ENCODE measurements at regions not wholly inside any gene's neighbourhood (a gene's known extent, or its start where the extent isn't known, plus 50 kb on each side); places are given as distances from the start of the nearest gene placed in this dataset.
A peak's percentile ranks its signal among the peaks of the same experiment; 100 is the strongest.
"Not testable (repeated sequence)": the region's sequence is repeated elsewhere in the genome, so short reads cannot be mapped to it uniquely, and the experiment has no call there.

- DNase-seq = no peak
Measured at GRCh38 chr14:106530423-106531107, 1004.2 kb downstream of the TMEM121 start.

GRCh38 chr14:106537597-106537996, 1011.2 kb downstream of the TMEM121 start:
- not testable (repeated sequence) for DNase-seq

GRCh38 chr14:106538201-106538600, 1011.8 kb downstream of the TMEM121 start:
- DNase-seq = no peak

GRCh38 chr14:106547735-106548434, 1021.5 kb downstream of the TMEM121 start:
- DNase-seq = peak; percentile 36

- DNase-seq = no peak
Measured at GRCh38 chr14:106549064-106549463, 1022.7 kb downstream of the TMEM121 start.

- DNase-seq = no peak
Measured at GRCh38 chr14:106551265-106551664, 1024.9 kb downstream of the TMEM121 start.

GRCh38 chr14:106556211-106556610, 1029.8 kb downstream of the TMEM121 start:
- not testable (repeated sequence) for DNase-seq

- peak; percentile 54 for DNase-seq
Measured at GRCh38 chr14:106556665-106557289, 1030.4 kb downstream of the TMEM121 start.

GRCh38 chr14:106562451-106562850, 1036.1 kb downstream of the TMEM121 start:
- no peak for DNase-seq

- DNase-seq = peak; percentile 51
Measured at GRCh38 chr14:106564058-106564643, 1037.8 kb downstream of the TMEM121 start.

- DNase-seq = no peak
Measured at GRCh38 chr14:106578481-106578880, 1052.1 kb downstream of the TMEM121 start.

- no peak for DNase-seq
Measured at GRCh38 chr14:106579084-106579483, 1052.7 kb downstream of the TMEM121 start.

GRCh38 chr14:106585692-106586091, 1059.3 kb downstream of the TMEM121 start:
- no peak for DNase-seq

GRCh38 chr14:106586098-106586704, 1059.8 kb downstream of the TMEM121 start:
- DNase-seq = peak; percentile 37

- DNase-seq = not testable (repeated sequence)
Measured at GRCh38 chr14:106591539-106591938, 1065.2 kb downstream of the TMEM121 start.

- DNase-seq = peak; percentile 0
Measured at GRCh38 chr14:106592115-106592852, 1065.9 kb downstream of the TMEM121 start.

- DNase-seq = no peak
Measured at GRCh38 chr14:106599209-106599608, 1072.8 kb downstream of the TMEM121 start.

- DNase-seq = peak; percentile 52
Measured at GRCh38 chr14:106605548-106606448, 1079.4 kb downstream of the TMEM121 start.

GRCh38 chr14:106606936-106607335, 1080.6 kb downstream of the TMEM121 start:
- no peak for DNase-seq

- DNase-seq = no peak
Measured at GRCh38 chr14:106610691-106611090, 1084.3 kb downstream of the TMEM121 start.

- DNase-seq = no peak
Measured at GRCh38 chr14:106613256-106613655, 1086.9 kb downstream of the TMEM121 start.
